Mesenchymal stem cell (in vitro differentiated cells and primary cell): ENCODE measurements at regions not wholly inside any gene's neighbourhood (a gene's known extent, or its start where the extent isn't known, plus 50 kb on each side); places are given as distances from the start of the nearest gene placed in this dataset.

ENCODE experiments used
- DNase-seq: peaks from one replicate; pipeline ENCODE4 v3.0.0-alpha.2; 2013
- H2AFZ ChIP-seq: one replicate; pipeline ENCODE4 v1.6.1; 2013; ENCODE audit warnings: low read depth, mild to moderate bottlenecking, control low read depth, inconsistent platforms, low read length, moderate library complexity
- H2AK5ac ChIP-seq: 2 replicates; pipeline ENCODE4 v1.6.1; 2013; ENCODE audit warnings: low read length, moderate library complexity, mild to moderate bottlenecking, inconsistent platforms; ENCODE audit not compliant: severe bottlenecking
- H2BK120ac ChIP-seq: one replicate; pipeline ENCODE4 v1.6.1; 2013; ENCODE audit warnings: low read depth, mild to moderate bottlenecking, inconsistent platforms, low read length, moderate library complexity
- H2BK12ac ChIP-seq, 2 experiments: one replicate each; pipeline ENCODE4 v1.6.1; 2013; ENCODE audit warnings: inconsistent platforms in 2 of 2, low read length in 2 of 2, mild to moderate bottlenecking in 2 of 2, moderate library complexity in 2 of 2, control low read depth in 1 of 2
- H2BK15ac ChIP-seq: one replicate; pipeline ENCODE4 v1.6.1; 2013; ENCODE audit warnings: mild to moderate bottlenecking, low read depth, inconsistent platforms; ENCODE audit not compliant: poor library complexity, severe bottlenecking
- H2BK5ac ChIP-seq: 2 replicates; pipeline ENCODE4 v1.6.1; 2013; ENCODE audit warnings: low read depth, mild to moderate bottlenecking, low read length, control low read depth, inconsistent platforms; ENCODE audit not compliant: poor library complexity, severe bottlenecking
- H3K14ac ChIP-seq, 2 experiments: one replicate each; pipeline ENCODE4 v1.6.1; 2013; ENCODE audit warnings: inconsistent platforms in 2 of 2, low read length in 2 of 2, control low read depth in 1 of 2, mild to moderate bottlenecking in 1 of 2, moderate library complexity in 1 of 2
- H3K18ac ChIP-seq, 2 experiments: one replicate each; pipeline ENCODE4 v1.6.1; 2013; ENCODE audit warnings: inconsistent platforms in 2 of 2, low read length in 2 of 2, control low read depth in 1 of 2, low read depth in 1 of 2, mild to moderate bottlenecking in 1 of 2
- H3K23ac ChIP-seq, 2 experiments: one replicate each; pipeline ENCODE4 v1.6.1; 2013; ENCODE audit warnings: inconsistent platforms in 2 of 2, low read length in 2 of 2, mild to moderate bottlenecking in 2 of 2, moderate library complexity in 2 of 2, control low read depth in 1 of 2
- H3K27ac ChIP-seq: 2 replicates; pipeline ENCODE4 v1.5.1; 2013; ENCODE audit warnings: mild to moderate bottlenecking, moderate library complexity, low read length, control low read depth, inconsistent platforms; ENCODE audit not compliant: poor library complexity, severe bottlenecking
- H3K27me3 ChIP-seq, 2 experiments: 2 replicates each; pipeline versions ENCODE4 v1.6.1 to v1.7.0; 2013; ENCODE audit warnings: low read length in 2 of 2, mild to moderate bottlenecking in 2 of 2, moderate library complexity in 2 of 2, control low read depth in 1 of 2, inconsistent platforms in 1 of 2; ENCODE audit not compliant: control insufficient read depth in 1 of 2, insufficient read depth in 1 of 2
- H3K36me3 ChIP-seq, 2 experiments: 2 replicates each; pipeline versions ENCODE4 v1.6.1 to v1.7.0; 2013; ENCODE audit warnings: low read length in 2 of 2, control low read depth in 1 of 2, inconsistent platforms in 1 of 2, low read depth in 1 of 2, mild to moderate bottlenecking in 1 of 2; ENCODE audit not compliant: insufficient read depth in 2 of 2, control insufficient read depth in 1 of 2
- H3K4ac ChIP-seq, 2 experiments: one replicate each; pipeline ENCODE4 v1.6.1; 2013; ENCODE audit warnings: inconsistent platforms in 2 of 2, low read length in 2 of 2, mild to moderate bottlenecking in 2 of 2, moderate library complexity in 2 of 2, control low read depth in 1 of 2, low read depth in 1 of 2
- H3K4me1 ChIP-seq: 2 replicates; pipeline ENCODE4 v1.6.1; 2013; ENCODE audit warnings: low read depth, low read length, control low read depth; ENCODE audit not compliant: control insufficient read depth, insufficient read depth
- H3K4me2 ChIP-seq: 2 replicates; pipeline ENCODE4 v1.6.1; 2013; ENCODE audit warnings: low read length, mild to moderate bottlenecking, inconsistent platforms; ENCODE audit not compliant: poor library complexity, severe bottlenecking
- H3K4me3 ChIP-seq, 2 experiments: 2 replicates each; pipeline versions ENCODE4 v1.5.1 to v1.7.0; 2013; ENCODE audit warnings: low read length in 2 of 2, mild to moderate bottlenecking in 2 of 2, control low read depth in 1 of 2, low read depth in 1 of 2; ENCODE audit not compliant: insufficient read depth in 1 of 2
- H3K79me1 ChIP-seq: replicated peaks from 2 replicates; pipeline ENCODE4 v1.6.1; 2013; ENCODE audit warnings: mild to moderate bottlenecking, control low read depth, low read length, inconsistent platforms; ENCODE audit not compliant: poor library complexity, severe bottlenecking
- H3K9ac ChIP-seq: 2 replicates; pipeline ENCODE4 v1.7.0; 2013; ENCODE audit warnings: mild to moderate bottlenecking, low read length, moderate library complexity
- H3K9me3 ChIP-seq: 2 replicates; pipeline ENCODE4 v1.7.0; 2013; ENCODE audit warnings: mild to moderate bottlenecking, low read length; ENCODE audit not compliant: control insufficient read depth
- H4K8ac ChIP-seq: one replicate; pipeline ENCODE4 v1.6.1; 2013; ENCODE audit warnings: inconsistent platforms, mild to moderate bottlenecking, low read length, moderate library complexity
- H4K91ac ChIP-seq: one replicate; pipeline ENCODE4 v1.6.1; 2013; ENCODE audit warnings: mild to moderate bottlenecking, low read length, inconsistent platforms
- WGBS: methylation state at CpG from one replicate; pipeline ENCODE4 v1.1.7; 2013; ENCODE audit warnings: mixed read lengths; 5-methylcytosine and 5-hydroxymethylcytosine counted together

- H2BK5ac ChIP-seq = no peak overlapping the region
- no peak overlapping the region for H3K4ac ChIP-seq
- H3K18ac ChIP-seq = no peak overlapping the region
- H3K36me3 ChIP-seq = no peaks in the 10 kb centered on the region
- H3K4me1 ChIP-seq = no peaks in the 10 kb centered on the region
- no peak overlapping the region for H2AFZ ChIP-seq
- H2BK12ac ChIP-seq = no peak overlapping the region
- no peak for DNase-seq
- H3K27ac ChIP-seq = no peak overlapping the region
- 96% methylated on average over 3 of the region's 3 CpGs for WGBS
- peaks cover 52 to 55% of the 10 kb centered on the region in 2 experiments for H3K27me3 ChIP-seq
- H2BK120ac ChIP-seq = no peak overlapping the region
- H4K91ac ChIP-seq = no peak overlapping the region
- H2BK15ac ChIP-seq = no peak overlapping the region
- no peak overlapping the region for H3K9ac ChIP-seq
- no peak overlapping the region for H3K4me2 ChIP-seq
- H3K79me1 ChIP-seq = no peaks in the 10 kb centered on the region
- no peak overlapping the region for H3K23ac ChIP-seq
- H3K4me3 ChIP-seq = no peak overlapping the region
- H4K8ac ChIP-seq = no peak overlapping the region
- H2AK5ac ChIP-seq = no peak overlapping the region
- no peak overlapping the region for H3K14ac ChIP-seq
- peaks cover 14% of the 10 kb centered on the region for H3K9me3 ChIP-seq
These were observed 500.6 kb upstream of the PROK2 start for GRCh38 chr3:72285502-72285901.

- H3K18ac ChIP-seq = no peak overlapping the region
- no peaks in the 10 kb centered on the region for H3K79me1 ChIP-seq
- 100% methylated on average over 1 of the region's 5 CpGs for WGBS
- no peaks in the 10 kb centered on the region for H3K4me1 ChIP-seq
- H2BK15ac ChIP-seq = no peak overlapping the region
- no peak overlapping the region for H3K27ac ChIP-seq
- H3K23ac ChIP-seq = no peak overlapping the region
- H3K4me2 ChIP-seq = no peak overlapping the region
- no peak overlapping the region for H2AFZ ChIP-seq
- no peak overlapping the region for H4K8ac ChIP-seq
- H3K9ac ChIP-seq = no peak overlapping the region
- H4K91ac ChIP-seq = no peak overlapping the region
- no peak overlapping the region for H2BK120ac ChIP-seq
- H3K9me3 ChIP-seq = peaks cover 14% of the 10 kb centered on the region
- no peak overlapping the region for H3K4me3 ChIP-seq
- H3K4ac ChIP-seq = no peak overlapping the region
- no peak overlapping the region for H2BK5ac ChIP-seq
- no peak overlapping the region for H3K14ac ChIP-seq
- H3K27me3 ChIP-seq = peaks cover 54 to 55% of the 10 kb centered on the region in 2 experiments
- no peak for DNase-seq
- no peak overlapping the region for H2AK5ac ChIP-seq
- H2BK12ac ChIP-seq = no peak overlapping the region
- no peaks in the 10 kb centered on the region for H3K36me3 ChIP-seq
These were observed 499.5 kb upstream of the PROK2 start for GRCh38 chr3:72284471-72284870.

- Histone ChIP-seq H3K27me3 (peaks cover 47 to 54% of the 10 kb centered on the region in 2 experiments), H4K91ac (no peak overlapping the region)
These were observed 498.0 kb upstream of the PROK2 start for GRCh38 chr3:72282918-72283317.

GRCh38 chr3:72281551-72281950 is 496.6 kb upstream of the PROK2 start:
- Histone ChIP-seq H2AFZ (no peak overlapping the region), H3K4ac (no peak overlapping the region), H4K91ac (no peak overlapping the region), H3K27me3 (peaks cover 39 to 43% of the 10 kb centered on the region in 2 experiments), H3K27ac (no peak overlapping the region), H4K8ac (no peak overlapping the region), H2BK12ac (no peak overlapping the region), H3K14ac (no peak overlapping the region), H3K9ac (no peak overlapping the region), H3K9me3 (peaks cover 19% of the 10 kb centered on the region), H3K23ac (no peak overlapping the region), H3K79me1 (no peaks in the 10 kb centered on the region), H3K18ac (no peak overlapping the region), H2BK15ac (no peak overlapping the region), H3K4me2 (no peak overlapping the region), H2BK5ac (no peak overlapping the region), H3K4me1 (no peaks in the 10 kb centered on the region), H2BK120ac (no peak overlapping the region), H2AK5ac (no peak overlapping the region), H3K36me3 (no peaks in the 10 kb centered on the region), H3K4me3 (no peak overlapping the region)
- no peak for DNase-seq
- 84% methylated on average over 5 of the region's 5 CpGs for WGBS

More at GRCh38 chr3:72282918-72283317, 498.0 kb upstream of the PROK2 start:
- peaks cover 14% of the 10 kb centered on the region for H3K9me3 ChIP-seq
- H3K36me3 ChIP-seq = no peaks in the 10 kb centered on the region
- no peak overlapping the region for H3K18ac ChIP-seq
- H3K9ac ChIP-seq = no peak overlapping the region
- no peak overlapping the region for H3K14ac ChIP-seq
- no peaks in the 10 kb centered on the region for H3K4me1 ChIP-seq
- H2BK5ac ChIP-seq = no peak overlapping the region
- no peak overlapping the region for H3K27ac ChIP-seq
- no peak overlapping the region for H2BK12ac ChIP-seq
- no peak overlapping the region for H3K4me3 ChIP-seq
- WGBS = 90% methylated on average over 3 of the region's 3 CpGs
- H3K4me2 ChIP-seq = no peak overlapping the region
- no peak overlapping the region for H3K4ac ChIP-seq
- DNase-seq = no peak
- no peak overlapping the region for H2BK120ac ChIP-seq
- no peak overlapping the region for H2AFZ ChIP-seq
- no peaks in the 10 kb centered on the region for H3K79me1 ChIP-seq
- no peak overlapping the region for H2BK15ac ChIP-seq
- no peak overlapping the region for H2AK5ac ChIP-seq
- no peak overlapping the region for H4K8ac ChIP-seq
- H3K23ac ChIP-seq = no peak overlapping the region
